K562 (cell line): ENCODE measurements at regions not wholly inside any gene's neighbourhood (a gene's known extent, or its start where the extent isn't known, plus 50 kb on each side); places are given as distances from the start of the nearest gene placed in this dataset.

Experiments
- ATAC-seq: fragments of 200-7000 bp; cut with Tn5 transposase; 3 replicates; pipeline ENCODE4 v1.9.1; 2020; ENCODE audit warnings: moderate library complexity
- BruUV-seq: library from RNA; stranded (reverse); fragments of 400-500 nt; replicated peaks from 2 replicates; lab custom pipeline; 2021; lab: Mats Ljungman, UMichigan
- CTCF ChIA-PET: fragments of 300-600 bp; formaldehyde crosslinking; extraction: SDS; loops from one replicate; lab custom pipeline; 2021; ENCODE audit warnings: low intra/inter-chr PET ratio; lab: Yijun Ruan, JAX
- POLR2A ChIA-PET: fragments of 300-600, 350-650 bp; sonication (Branson Sonifier 250); formaldehyde crosslinking; extraction: SDS; loops from one replicate; lab custom pipeline; 2021; ENCODE audit warnings: antibody characterized with exemption, inconsistent platforms; lab: Yijun Ruan, JAX
- DNase-seq, 4 experiments: peaks; one replicate each; pipeline versions ENCODE4 v3.0.0 to v3.0.0-alpha.2; 2011 to 2018; ENCODE audit warnings: low spot score in 3 of 4, mixed read lengths in 3 of 4; ENCODE audit errors: extremely low read depth in 1 of 4
- FAIRE-seq: peaks from 2 replicates; lab custom pipeline; 2011; peaks lifted over from hg19 to GRCh38; lab: Jason Lieb, UNC
- H2AFZ ChIP-seq: 2 replicates; pipeline ENCODE4 v1.6.0; 2011; ENCODE audit warnings: low read depth, low read length, control low read depth, inconsistent platforms
- H3K27ac ChIP-seq: fragments of 200-600 bp; 3 replicates; pipeline ENCODE4 v1.8.0; 2011; ENCODE audit warnings: low read depth, mild to moderate bottlenecking, control low read depth, inconsistent platforms, low read length, moderate library complexity, mixed read lengths; ENCODE audit errors: extremely low read depth
- H3K27me3 ChIP-seq, 2 experiments: fragments of 300-600 bp in 1 of 2; 2 replicates in 1 of 2; 3 replicates in 1 of 2; pipeline versions ENCODE4 v1.6.0 to v1.8.0; 2011; ENCODE audit warnings: inconsistent platforms in 2 of 2, low read length in 2 of 2, mild to moderate bottlenecking in 1 of 2, mixed read lengths in 1 of 2, moderate library complexity in 1 of 2; ENCODE audit not compliant: control insufficient read depth in 2 of 2, insufficient read depth in 2 of 2
- H3K36me3 ChIP-seq: fragments of 300-600 bp; 3 replicates; pipeline ENCODE4 v1.8.0; 2011; ENCODE audit warnings: mild to moderate bottlenecking, low read length, inconsistent platforms; ENCODE audit not compliant: control insufficient read depth, insufficient read depth
- H3K4me1 ChIP-seq, 2 experiments: fragments of 200-600 bp in 1 of 2; replicated peaks in 1 of 2; 2 replicates in 1 of 2; 3 replicates in 1 of 2; pipeline versions ENCODE4 v1.5.1 to v1.8.0; 2011; ENCODE audit warnings: inconsistent platforms in 2 of 2, low read length in 2 of 2, mild to moderate bottlenecking in 1 of 2, mixed read lengths in 1 of 2, moderate library complexity in 1 of 2; ENCODE audit not compliant: control insufficient read depth in 2 of 2, insufficient read depth in 2 of 2
- H3K4me2 ChIP-seq: 2 replicates; pipeline ENCODE4 v1.6.1; 2011; ENCODE audit warnings: low read length, control low read depth, inconsistent platforms, mixed read lengths; ENCODE audit not compliant: insufficient read depth
- H3K4me3 ChIP-seq: fragments of 200-600 bp; sonication (generic), shearing (Covaris generic); 2 replicates; pipeline ENCODE4 v1.5.1; 2016; ENCODE audit warnings: control low read depth, inconsistent platforms
- H3K79me2 ChIP-seq: fragments of 200-600 bp; 3 replicates; pipeline ENCODE4 v1.8.0; 2011; ENCODE audit warnings: low read length, inconsistent platforms; ENCODE audit not compliant: control insufficient read depth, insufficient read depth
- H3K9ac ChIP-seq, 2 experiments: 2 replicates each; pipeline versions ENCODE4 v1.6.0 to v1.6.1; 2011; ENCODE audit warnings: low read depth in 2 of 2, low read length in 2 of 2, control low read depth in 1 of 2, inconsistent platforms in 1 of 2, mild to moderate bottlenecking in 1 of 2, mixed read lengths in 1 of 2; ENCODE audit not compliant: insufficient read depth in 1 of 2
- H3K9me1 ChIP-seq: one replicate; pipeline ENCODE4 v1.6.0; 2011; ENCODE audit warnings: inconsistent platforms, mild to moderate bottlenecking, low read length, moderate library complexity; ENCODE audit not compliant: control insufficient read depth, insufficient read depth
- H3K9me3 ChIP-seq: replicated peaks from 2 replicates; pipeline ENCODE4 v1.5.1; 2011; ENCODE audit warnings: low read depth, low read length, inconsistent platforms; ENCODE audit not compliant: control insufficient read depth, insufficient read depth
- H4K20me1 ChIP-seq: replicated peaks from 2 replicates; pipeline ENCODE4 v1.6.1; 2011; ENCODE audit warnings: low read length, inconsistent platforms, mixed read lengths; ENCODE audit not compliant: control insufficient read depth, insufficient read depth
- BRD4 ChIP-seq: fragments of 200-600 bp; sonication (generic); IDR thresholded peaks from 2 replicates; pipeline ENCODE4 v1.6.1; 2017; ENCODE audit warnings: inconsistent platforms
- FOXK1 ChIP-seq: sonication (generic); formaldehyde crosslinking; IDR thresholded peaks from 2 replicates; pipeline ENCODE4 v1.8.0; 2022; ENCODE audit warnings: missing genetic modification reagents, mild to moderate bottlenecking, borderline replicate concordance
- GTF2E2 ChIP-seq: fragments of 200-800 bp; sonication (Bioruptor generic); IDR thresholded peaks from 2 replicates; pipeline ENCODE4 v1.6.1; 2016; ENCODE audit warnings: missing genetic modification characterization, missing compliant biosample characterization
- HBP1 ChIP-seq: fragments of 450-650 bp; formaldehyde crosslinking; IDR thresholded peaks from 2 replicates; pipeline ENCODE4 v1.4.0; 2022; ENCODE audit warnings: missing genetic modification characterization
- JUNB ChIP-seq: fragments of 450-650 bp; formaldehyde crosslinking; conservative IDR thresholded peaks from 2 replicates; pipeline ENCODE4 v1.4.0; 2020; ENCODE audit warnings: mild to moderate bottlenecking
- REST ChIP-seq, 2 experiments: fragments of 450-650 bp; formaldehyde crosslinking in 1 of 2; IDR thresholded peaks; 2 replicates each; pipeline versions ENCODE4 v1.4.0 to v1.6.1; 2014 to 2020; ENCODE audit warnings: mild to moderate bottlenecking in 2 of 2, borderline replicate concordance in 1 of 2, low read depth in 1 of 2
- THRB ChIP-seq: fragments of 450-650 bp; formaldehyde crosslinking; conservative IDR thresholded peaks from 2 replicates; pipeline ENCODE4 v1.4.0; 2022; ENCODE audit warnings: mild to moderate bottlenecking, missing genetic modification characterization
- ZKSCAN3 ChIP-seq: fragments of 250-450 bp; sonication (Bioruptor Pico); IDR thresholded peaks from 2 replicates; pipeline ENCODE4 v1.4.0; 2020
- ZNF280B ChIP-seq: fragments of 250-450 bp; sonication (Bioruptor Pico); IDR thresholded peaks from 2 replicates; pipeline ENCODE4 v1.5.1; 2021; ENCODE audit warnings: mild to moderate bottlenecking
- ZNF766 ChIP-seq: fragments of 200-800 bp; sonication (Bioruptor generic); conservative IDR thresholded peaks from 2 replicates; pipeline ENCODE4 v1.6.1; 2016; ENCODE audit warnings: missing genetic modification characterization, missing compliant biosample characterization
- WGBS: fragments of 100-300 bp; shearing (Covaris generic); methylation state at CpG from one replicate; pipeline ENCODE4 v1.1.6; 2016; ENCODE audit warnings: low coverage, mixed read lengths; ENCODE audit not compliant: insufficient coverage; ENCODE audit errors: missing lambda C conversion rate; 5-methylcytosine and 5-hydroxymethylcytosine counted together
- in situ Hi-C: fragments of 300-500 bp; cut with MboI; formaldehyde crosslinking; loops from 4 replicates; pipeline ENCODE4 v1.15.0; 2018; ENCODE audit warnings: inconsistent platforms, mixed read lengths
- intact Hi-C: fragments of 100-400 bp; cut with micrococcal nuclease; formaldehyde crosslinking; loops from 2 replicates; pipeline ENCODE4 v1.14.2; 2022

- no TSS peak for BruUV-seq
- TF ChIP-seq ZNF280B (no peak), GTF2E2 (tag) (no peak), ZKSCAN3 (no peak), THRB (CRISPR knock-in tag) (no peak), REST (IDR thresholded peaks at IDR 0.05; ENCODE audit: borderline replicate concordance) (no peak), REST (CRISPR knock-in tag; IDR thresholded peaks at IDR 0.05; ENCODE audit: low read depth) (no peak), HBP1 (CRISPR knock-in tag) (no peak), ZNF766 (CRISPR knock-in tag) (no peak), BRD4 (no peak), FOXK1 (CRISPR knock-in tag) (no peak), JUNB (CRISPR knock-in tag) (no peak)
These were observed 718.6 kb downstream of the AMY1C start for GRCh38 chr1:104468282-104468681.

More at GRCh38 chr1:104468282-104468681, 718.6 kb downstream of the AMY1C start:
- in situ Hi-C loops, result no loop called here
- Histone ChIP-seq H3K79me2 (no peaks in the 10 kb centered on the region), H3K4me3 (no peak overlapping the region), H3K9me3 (no peaks in the 10 kb centered on the region; the same call in 1 of the 2 replicates), H3K36me3 (no peaks in the 10 kb centered on the region), H3K4me2 (no peak overlapping the region), H4K20me1 (no peaks in the 10 kb centered on the region), H3K9me1 (no peaks in the 10 kb centered on the region), H3K4me1 (no peaks in the 10 kb centered on the region), H3K27ac (no peak overlapping the region), H2AFZ (no peak overlapping the region), H3K27me3 (no peaks in the 10 kb centered on the region), H3K9ac (no peak overlapping the region)
- CTCF ChIA-PET, result no interaction called here
- POLR2A ChIA-PET, result no interaction called here
- FAIRE-seq (no peak), DNase-seq (no peak), ATAC-seq (no peak)
- WGBS, result 0% methylated on average over 4 of the region's 4 CpGs
- intact Hi-C loops, result no loop called here
